HL-60 (cell line): ENCODE measurements at regions not wholly inside any gene's neighbourhood (a gene's known extent, or its start where the extent isn't known, plus 50 kb on each side); places are given as distances from the start of the nearest gene placed in this dataset.

ENCODE experiments used
- DNase-seq, 2 experiments: peaks; one replicate each; pipeline ENCODE4 v3.0.0-alpha.2; 2010 to 2020; ENCODE audit warnings: low read depth in 1 of 2, low spot score in 1 of 2
- H3K27ac ChIP-seq: fragments of 250-450 bp; sonication (Bioruptor Pico); replicated peaks from 2 replicates; pipeline ENCODE4 v1.5.1; 2020; ENCODE audit warnings: mild to moderate bottlenecking, moderate library complexity
- H3K27me3 ChIP-seq: fragments of 250-450 bp; sonication (Bioruptor Pico); 2 replicates; pipeline ENCODE4 v1.5.1; 2021; ENCODE audit warnings: mild to moderate bottlenecking, moderate library complexity; ENCODE audit not compliant: insufficient read depth, poor library complexity, severe bottlenecking
- H3K4me3 ChIP-seq: replicated peaks from 2 replicates; pipeline ENCODE4 v1.5.1; 2011; ENCODE audit warnings: mild to moderate bottlenecking, control low read depth, low read length; ENCODE audit not compliant: insufficient read depth
- CTCF ChIP-seq: IDR thresholded peaks from one replicate; pipeline ENCODE4 v1.5.1; 2011; ENCODE audit warnings: low read length, control low read depth, inconsistent platforms; ENCODE audit not compliant: insufficient read depth
- GABPA ChIP-seq: IDR thresholded peaks from 2 replicates; pipeline ENCODE4 v1.6.1; 2012; ENCODE audit warnings: low read depth
- POLR2AphosphoS5 ChIP-seq: IDR thresholded peaks from 2 replicates; pipeline ENCODE4 v1.6.1; 2012; ENCODE audit warnings: low read depth
- REST ChIP-seq: IDR thresholded peaks from 2 replicates; pipeline ENCODE4 v1.6.1; 2012; ENCODE audit warnings: low read depth; ENCODE audit not compliant: insufficient replicate concordance
- SPI1 ChIP-seq: IDR thresholded peaks from 2 replicates; pipeline ENCODE4 v1.6.1; 2012; ENCODE audit warnings: low read depth, mild to moderate bottlenecking, borderline replicate concordance

GRCh38 chr9:38233796-38234355, 158.6 kb upstream of the ALDH1B1 start:
- H3K4me3 ChIP-seq: no peak overlapping the region
- no peaks in the 10 kb centered on the region for H3K27me3 ChIP-seq
- no peak for TF ChIP-seq POLR2AphosphoS5
- DNase-seq: no peak
- no peak overlapping the region for H3K27ac ChIP-seq

GRCh38 chr9:38233343-38233742, 159.2 kb upstream of the ALDH1B1 start:
- Histone ChIP-seq H3K27me3 (no peaks in the 10 kb centered on the region), H3K4me3 (no peak overlapping the region), H3K27ac (no peak overlapping the region)
- TF ChIP-seq POLR2AphosphoS5 (no peak), REST (no peak), CTCF (no peak), SPI1 (no peak), GABPA (no peak)
- no peak for DNase-seq

- no peak overlapping the region for H3K4me3 ChIP-seq
- H3K27ac ChIP-seq: no peak overlapping the region
- TF ChIP-seq CTCF (no peak), POLR2AphosphoS5 (no peak), SPI1 (no peak), REST (no peak), GABPA (no peak)
- no peaks in the 10 kb centered on the region for H3K27me3 ChIP-seq
- DNase-seq: no peak
Observed at GRCh38 chr9:38232895-38233294, 159.6 kb upstream of the ALDH1B1 start.

GRCh38 chr9:38229504-38230155, 160.6 kb upstream of the SHB start:
- TF ChIP-seq POLR2AphosphoS5 (no peak), SPI1 (no peak), CTCF (no peak), REST (no peak), GABPA (no peak)
- DNase-seq: no peak
- Histone ChIP-seq H3K27me3 (no peaks in the 10 kb centered on the region), H3K4me3 (no peak overlapping the region), H3K27ac (no peak overlapping the region)
